Heart left ventricle (tissue), 16 donors: ENCODE measurements at regions not wholly inside any gene's neighbourhood (a gene's known extent, or its start where the extent isn't known, plus 50 kb on each side); places are given as distances from the start of the nearest gene placed in this dataset.

Source experiments
- ATAC-seq, 4 donors: fragments of 200-7000 bp; cut with Tn5 transposase; one replicate each; pipeline ENCODE4 v1.9.1; 2020 to 2022; ENCODE audit warnings: moderate library complexity in 4 of 4, mild to moderate bottlenecking in 3 of 4, moderate number of reproducible peaks in 1 of 4
- DNase-seq, 5 donors: peaks; one replicate each; pipeline ENCODE4 v3.0.0-alpha.2; 2020
- H3K27ac ChIP-seq, 12 donors: fragments of 200-600 bp; sonication (generic) in 4 of 12; one replicate each; pipeline versions ENCODE4 v1.5.0 to v1.8.0; 2016 to 2022; ENCODE audit warnings: mild to moderate bottlenecking in 2 of 12
- H3K27me3 ChIP-seq, 9 donors: fragments of 200-600 bp; sonication (generic) in 2 of 9; one replicate each; pipeline versions ENCODE4 v1.5.1 to v1.8.0; 2016 to 2022; ENCODE audit warnings: mild to moderate bottlenecking in 3 of 9
- H3K36me3 ChIP-seq, 9 donors: fragments of 200-600 bp; sonication (generic) in 2 of 9; one replicate each; pipeline versions ENCODE4 v1.5.0 to v1.8.0; 2018 to 2022; ENCODE audit warnings: mild to moderate bottlenecking in 2 of 9
- H3K4me1 ChIP-seq, 12 donors: fragments of 200-600 bp; sonication (generic) in 4 of 12; one replicate each; pipeline versions ENCODE4 v1.5.0 to v1.8.0; 2016 to 2022; ENCODE audit warnings: mild to moderate bottlenecking in 3 of 12
- H3K4me3 ChIP-seq, 12 donors: fragments of 200-600 bp; sonication (generic) in 4 of 12; one replicate each; pipeline versions ENCODE4 v1.5.0 to v1.8.0; 2017 to 2022; ENCODE audit warnings: mild to moderate bottlenecking in 9 of 12, moderate library complexity in 4 of 12
- H3K9me3 ChIP-seq, 12 donors: fragments of 200-600 bp; sonication (generic) in 4 of 12; one replicate each; pipeline versions ENCODE4 v1.5.0 to v1.8.0; 2016 to 2022; ENCODE audit warnings: mild to moderate bottlenecking in 1 of 12
- POLR2A ChIP-seq, 2 donors: fragments of 450-650 bp; IDR thresholded peaks; one replicate each; pipeline ENCODE4 v1.6.1; 2017; ENCODE audit warnings: antibody characterized with exemption in 2 of 2, mild to moderate bottlenecking in 2 of 2, moderate library complexity in 2 of 2
- WGBS, 4 donors: extraction: QIAGEN DNeasy Blood & Tissue Kit in 2 of 4; methylation state at CpG; one replicate each; pipeline versions ENCODE4 v1.1.5 to v1.1.7; 2013 to 2018; 5-methylcytosine and 5-hydroxymethylcytosine counted together
- intact Hi-C, 10 donors: fragments of 100-400 bp; cut with DNase I; formaldehyde crosslinking; loops; one replicate each; pipeline versions ENCODE4 v1.11.1 to v1.14.2; 2022
- TF ChIP-seq, protein P1 (sequence below), 12 donors: fragments of 200-600 bp; sonication (generic) in 4 of 12; IDR thresholded peaks; one replicate each; pipeline versions ENCODE4 v1.5.0 to v1.8.0; 2018 to 2022; ENCODE audit warnings: antibody characterized with exemption in 12 of 12, mild to moderate bottlenecking in 5 of 12
- donor health status: ischemic (EF 13 %, LVEDD 7.1; RV severe dilation, severe dysfunction).
- donor health status: healthy with polysubstance abuse.
- donor health status: DM: no; HTN: yes; CAD: no.
- donor health status: DM: no; HTN: no; CAD: no.
- donor health status: ischemic (EF 25% LVEDD 6.9; RV normal size, moderate dysfunction).
- donor health status: ischemic (EF 25% LVEDD 5.7; RV mildly dilated, moderate dysfunction).
- donor health status: healthy.
- donor health status: DM: yes; HTN: yes; CAD: no.
- donor health status: ischemic (EF 35%, LVEDD 5.7; RV mildly dilated, moderate dysfunction).
- donor health status: nonischemic (EF 11% LVEDD 7.7; RV severe dilation, severe dysfunction).
- donor health status: DM: yes; HTN: yes; CAD: no.
- donor health status: PGD.
- donor health status: ischemic (EF 29% LVEDD 5.4; RV normal size, mild dysfunction).
- donor health status: nonischemic (EF 23%, LVEDD 6.1; RV moderate dilation, normal function).

DNA sequence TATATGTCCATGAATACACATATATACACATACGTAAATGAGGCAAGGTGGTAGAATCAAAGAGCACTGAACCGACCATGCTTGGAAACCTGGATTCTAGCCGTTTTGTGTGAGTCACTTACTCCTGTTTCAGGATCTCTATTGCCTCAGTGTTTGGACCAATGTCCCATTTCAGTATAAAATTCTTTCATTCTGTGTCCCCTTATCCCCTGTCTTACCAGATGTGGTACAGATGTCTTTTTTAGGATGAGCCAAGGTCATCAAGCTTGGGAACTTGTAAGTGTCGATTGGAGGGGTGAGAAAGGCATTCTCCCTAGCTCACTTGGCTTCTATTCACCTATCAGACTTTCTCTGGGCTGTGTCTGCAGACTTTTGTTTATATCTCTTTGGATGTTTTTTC is 139.9 kb upstream of the CHL1 start:
- Histone ChIP-seq H3K4me3 (no peak overlapping the region), H3K36me3 (no peaks in the 10 kb centered on the region), H3K27ac (no peak overlapping the region), H3K4me1 (no peaks in the 10 kb centered on the region), H3K9me3 (peaks cover 0 to 2% (median 0%) of the 10 kb centered on the region in 12 donors), H3K27me3 (peaks cover 0 to 2% (median 0%) of the 10 kb centered on the region in 9 donors)
- ATAC-seq: no peak
- no peak for DNase-seq
- intact Hi-C loops: no loop called here
- no peak for TF ChIP-seq POLR2A (IDR thresholded peaks at IDR 0.05)
- TF ChIP-seq, protein P1, sequence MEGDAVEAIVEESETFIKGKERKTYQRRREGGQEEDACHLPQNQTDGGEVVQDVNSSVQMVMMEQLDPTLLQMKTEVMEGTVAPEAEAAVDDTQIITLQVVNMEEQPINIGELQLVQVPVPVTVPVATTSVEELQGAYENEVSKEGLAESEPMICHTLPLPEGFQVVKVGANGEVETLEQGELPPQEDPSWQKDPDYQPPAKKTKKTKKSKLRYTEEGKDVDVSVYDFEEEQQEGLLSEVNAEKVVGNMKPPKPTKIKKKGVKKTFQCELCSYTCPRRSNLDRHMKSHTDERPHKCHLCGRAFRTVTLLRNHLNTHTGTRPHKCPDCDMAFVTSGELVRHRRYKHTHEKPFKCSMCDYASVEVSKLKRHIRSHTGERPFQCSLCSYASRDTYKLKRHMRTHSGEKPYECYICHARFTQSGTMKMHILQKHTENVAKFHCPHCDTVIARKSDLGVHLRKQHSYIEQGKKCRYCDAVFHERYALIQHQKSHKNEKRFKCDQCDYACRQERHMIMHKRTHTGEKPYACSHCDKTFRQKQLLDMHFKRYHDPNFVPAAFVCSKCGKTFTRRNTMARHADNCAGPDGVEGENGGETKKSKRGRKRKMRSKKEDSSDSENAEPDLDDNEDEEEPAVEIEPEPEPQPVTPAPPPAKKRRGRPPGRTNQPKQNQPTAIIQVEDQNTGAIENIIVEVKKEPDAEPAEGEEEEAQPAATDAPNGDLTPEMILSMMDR (IDR thresholded peaks at IDR 0.05): no peak
- whole genome bisulfite sequencing, 4 donors: 65 to 69% (median 66%) methylated on average over 4 of the region's 4 CpGs

DNA sequence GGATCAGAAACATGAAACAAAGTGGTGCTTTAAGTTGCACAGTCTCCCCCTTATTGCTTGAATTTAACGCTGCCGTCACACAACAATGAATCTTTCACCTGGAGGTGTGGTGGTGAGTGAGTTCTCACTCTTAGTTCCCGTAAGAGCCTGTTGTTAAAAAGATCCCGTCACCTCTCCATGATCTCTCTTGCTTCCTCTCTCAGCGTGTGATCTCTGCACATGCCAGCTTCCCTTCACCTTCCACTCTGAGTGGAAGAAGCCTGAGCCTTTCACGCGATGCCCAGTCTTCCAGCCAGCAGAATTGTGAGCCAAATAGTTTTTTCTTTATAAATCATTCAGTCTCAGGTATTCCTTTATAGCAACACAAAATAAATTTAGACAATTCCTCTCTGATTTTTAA is 136.7 kb upstream of the CHL1 start:
- H3K9me3 ChIP-seq: no peaks in the 10 kb centered on the region
- TF ChIP-seq, protein P1 (IDR thresholded peaks at IDR 0.05): no peak
- no peak for TF ChIP-seq POLR2A (IDR thresholded peaks at IDR 0.05)
- peaks cover 0 to 2% (median 0%) of the 10 kb centered on the region in 9 donors for H3K27me3 ChIP-seq
- no peak overlapping the region for H3K27ac ChIP-seq
- H3K4me3 ChIP-seq: no peak overlapping the region
- H3K36me3 ChIP-seq: no peaks in the 10 kb centered on the region
- 64 to 71% (median 68%) methylated on average over 7 of the region's 7 CpGs for WGBS, 4 donors
- DNase-seq (no peak), ATAC-seq (no peak)
- intact Hi-C loops: no loop called here
- H3K4me1 ChIP-seq: no peaks in the 10 kb centered on the region

DNA sequence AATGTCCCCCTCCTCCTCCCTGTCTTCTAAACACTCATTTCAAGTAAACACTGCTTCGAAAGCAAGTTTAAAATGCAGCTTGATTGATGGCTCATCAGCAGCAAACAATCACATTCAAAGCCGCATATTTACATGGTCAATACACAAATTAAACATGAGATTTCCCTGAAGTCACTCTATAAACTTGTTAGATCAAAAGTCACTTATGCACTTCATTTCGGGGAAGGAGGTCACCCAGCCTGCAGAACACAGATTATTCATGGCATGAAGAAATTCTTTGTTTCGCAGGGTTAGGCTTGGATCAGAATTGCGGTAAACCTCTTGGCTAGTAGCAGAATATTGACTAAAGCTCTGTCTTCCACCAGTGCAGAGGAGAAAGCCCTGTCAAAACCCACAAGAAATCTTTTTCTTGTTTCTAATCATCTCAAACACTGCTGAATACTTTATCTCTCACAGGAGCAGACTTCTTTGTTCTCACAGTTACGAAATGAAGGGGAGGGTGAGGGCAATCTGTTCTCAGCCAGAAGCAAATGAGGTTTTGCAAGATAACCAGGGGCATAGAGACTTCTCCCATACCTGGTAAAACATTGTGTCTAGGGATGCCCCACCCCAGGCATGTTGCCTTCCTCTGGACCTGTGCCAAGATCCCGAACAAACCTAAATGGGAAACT is 133.3 kb upstream of the CHL1 start:
- no peak for TF ChIP-seq POLR2A (IDR thresholded peaks at IDR 0.05)
- TF ChIP-seq, protein P1 (IDR thresholded peaks at IDR 0.05): no peak
- Histone ChIP-seq H3K4me1 (no peaks in the 10 kb centered on the region), H3K4me3 (no peak overlapping the region), H3K27ac (no peak overlapping the region), H3K27me3 (peaks cover 0 to 2% (median 0%) of the 10 kb centered on the region in 9 donors), H3K36me3 (no peaks in the 10 kb centered on the region), H3K9me3 (no peaks in the 10 kb centered on the region)
- DNase-seq: no peak
- ATAC-seq: no peak
- intact Hi-C loops: no loop called here
- 61 to 67% (median 65%) methylated on average over 7 of the region's 7 CpGs for WGBS, 4 donors

DNA sequence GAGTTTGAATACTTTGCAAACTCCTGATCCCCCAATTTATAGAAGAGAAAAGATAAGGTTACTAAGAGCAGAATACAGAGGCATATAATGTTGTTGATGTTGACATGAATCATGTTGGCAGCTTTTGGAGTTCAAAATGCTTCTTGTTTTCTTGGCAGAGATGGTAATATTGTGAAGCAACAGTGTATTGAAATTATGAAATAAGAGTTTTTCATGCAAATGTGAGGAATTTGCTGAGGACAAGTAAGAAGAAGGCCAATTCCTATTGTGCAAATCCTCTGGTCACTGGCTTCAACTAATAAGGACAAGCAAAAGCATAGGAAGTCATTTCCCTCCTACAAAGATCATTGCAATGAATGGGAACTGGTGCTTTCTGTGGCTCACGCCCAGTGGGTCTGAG is 126.9 kb upstream of the CHL1 start:
- WGBS, 4 donors: 57 to 60% (median 59%) methylated on average over 1 of the region's 1 CpG
- no peaks in the 10 kb centered on the region for H3K36me3 ChIP-seq
- TF ChIP-seq, protein P1 (IDR thresholded peaks at IDR 0.05): no peak
- TF ChIP-seq POLR2A (IDR thresholded peaks at IDR 0.05): no peak
- DNase-seq (no peak), ATAC-seq (peak in 1 of 4 donors; percentile 59)
- H3K4me1 ChIP-seq: peaks cover 0 to 4% (median 0%) of the 10 kb centered on the region in 12 donors
- no peaks in the 10 kb centered on the region for H3K27me3 ChIP-seq
- no peak overlapping the region for H3K4me3 ChIP-seq
- no peaks in the 10 kb centered on the region for H3K9me3 ChIP-seq
- intact Hi-C loops: no loop called here
- no peak overlapping the region for H3K27ac ChIP-seq
